ENCODE measurements at regions not wholly inside any gene's neighbourhood (a gene's known extent, or its start where the extent isn't known, plus 50 kb on each side); places are given as distances from the start of the nearest gene placed in this dataset.

- intact Hi-C loops (cut with DNase I), result no loop called here
- WGBS, 3 donors, result 74 to 84% (median 81%) methylated on average over 4 of the region's 4 CpGs
- no peaks in the 10 kb centered on the region for H3K27me3 ChIP-seq
- no peaks in the 10 kb centered on the region for H3K9me3 ChIP-seq
- DNase-seq, result no peak
- TF ChIP-seq CTCF (IDR thresholded peaks at IDR 0.05) (no peak), POLR2A (IDR thresholded peaks at IDR 0.05) (no peak)
- H3K27ac ChIP-seq, result no peak overlapping the region
- no peak overlapping the region for H3K4me3 ChIP-seq
- H3K36me3 ChIP-seq, result no peaks in the 10 kb centered on the region
- H3K4me1 ChIP-seq (ENCODE audit: insufficient read depth), result no peaks in the 10 kb centered on the region
These were observed 270.4 kb downstream of the NEDD1 start for GRCh38 chr12:97177481-97177880.

GRCh38 chr12:97181571-97182265 lies 274.7 kb downstream of the NEDD1 start:
- no peak for DNase-seq
- intact Hi-C loops (cut with DNase I), result no loop called here
- TF ChIP-seq CTCF (IDR thresholded peaks at IDR 0.05) (no peak), POLR2A (IDR thresholded peaks at IDR 0.05) (no peak), EP300 (IDR thresholded peaks at IDR 0.05) (no peak)
- Histone ChIP-seq H3K27me3 (no peaks in the 10 kb centered on the region), H3K4me1 (ENCODE audit: insufficient read depth) (no peaks in the 10 kb centered on the region), H3K27ac (no peak overlapping the region), H3K9me3 (no peaks in the 10 kb centered on the region), H3K36me3 (no peaks in the 10 kb centered on the region), H3K4me3 (no peak overlapping the region)
- 81 to 82% (median 81%) methylated on average over 10 of the region's 10 CpGs for WGBS, 3 donors

GRCh38 chr12:97182769-97183168 lies 275.7 kb downstream of the NEDD1 start:
- TF ChIP-seq CTCF (IDR thresholded peaks at IDR 0.05) (no peak), POLR2A (IDR thresholded peaks at IDR 0.05) (no peak), EP300 (IDR thresholded peaks at IDR 0.05) (no peak)
- H3K4me3 ChIP-seq, result no peak overlapping the region
- WGBS, 3 donors, result 14 to 19% (median 15%) methylated on average over 4 of the region's 4 CpGs
- intact Hi-C loops (cut with DNase I), result no loop called here
- no peaks in the 10 kb centered on the region for H3K9me3 ChIP-seq
- no peaks in the 10 kb centered on the region for H3K27me3 ChIP-seq
- no peak overlapping the region for H3K27ac ChIP-seq
- no peak for DNase-seq
- no peaks in the 10 kb centered on the region for H3K4me1 ChIP-seq (ENCODE audit: insufficient read depth)
- H3K36me3 ChIP-seq, result no peaks in the 10 kb centered on the region

- no peaks in the 10 kb centered on the region for H3K27me3 ChIP-seq
- 89 to 95% (median 91%) methylated on average over 3 of the region's 3 CpGs for WGBS, 3 donors
- DNase-seq, result no peak
- H3K4me3 ChIP-seq, result no peak overlapping the region
- no peaks in the 10 kb centered on the region for H3K4me1 ChIP-seq (ENCODE audit: insufficient read depth)
- intact Hi-C loops (cut with DNase I), result no loop called here
- no peak overlapping the region for H3K27ac ChIP-seq
- no peaks in the 10 kb centered on the region for H3K36me3 ChIP-seq
- H3K9me3 ChIP-seq, result no peaks in the 10 kb centered on the region
- no peak for TF ChIP-seq EP300 (IDR thresholded peaks at IDR 0.05)
- TF ChIP-seq POLR2A (IDR thresholded peaks at IDR 0.05), result no peak
- no peak for TF ChIP-seq CTCF (IDR thresholded peaks at IDR 0.05)
These were observed 277.2 kb downstream of the NEDD1 start for GRCh38 chr12:97184127-97184773.
